ENCODE measurements at regions not wholly inside any gene's neighbourhood (a gene's known extent, or its start where the extent isn't known, plus 50 kb on each side); places are given as distances from the start of the nearest gene placed in this dataset.

DNA sequence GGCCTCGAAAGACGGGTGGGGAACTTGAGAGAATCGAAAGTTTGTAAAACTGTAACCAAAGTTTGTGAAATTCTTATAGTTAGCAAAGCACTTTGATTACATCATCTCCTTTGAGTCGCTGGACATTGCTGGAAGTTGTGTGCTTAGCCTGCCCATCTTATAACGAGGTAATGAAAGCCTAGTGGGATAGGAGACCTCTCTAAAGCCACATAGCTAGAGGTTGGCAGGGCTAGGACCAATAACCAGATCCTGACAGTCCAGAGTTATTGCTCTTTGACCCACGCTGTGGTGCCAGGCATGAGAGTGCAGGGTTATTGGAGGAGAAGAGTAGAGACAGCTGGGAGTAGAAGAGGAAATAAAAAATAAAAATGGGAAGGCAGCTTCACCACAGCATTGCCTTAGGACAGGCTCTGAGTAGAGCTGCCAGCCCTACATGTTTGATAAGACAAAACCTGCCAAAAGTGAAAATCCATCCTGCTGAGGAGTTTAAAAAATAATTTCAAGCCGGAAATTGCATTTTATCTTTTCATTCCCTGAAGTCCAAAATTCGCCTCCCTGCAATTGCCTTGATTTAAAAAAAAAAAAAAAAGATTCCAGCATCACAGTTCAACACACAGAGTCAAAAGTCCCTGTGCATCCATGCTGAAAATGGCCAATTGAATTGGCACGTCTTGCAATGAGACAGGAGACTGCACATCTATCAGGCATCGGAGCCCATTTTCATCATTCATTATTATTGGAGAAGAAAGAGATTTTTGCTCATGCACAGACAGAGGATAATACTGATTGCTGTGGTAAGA, 225.5 kb upstream of the POU2AF2 start:
- DNase-seq, result peak; percentile 44

DNA sequence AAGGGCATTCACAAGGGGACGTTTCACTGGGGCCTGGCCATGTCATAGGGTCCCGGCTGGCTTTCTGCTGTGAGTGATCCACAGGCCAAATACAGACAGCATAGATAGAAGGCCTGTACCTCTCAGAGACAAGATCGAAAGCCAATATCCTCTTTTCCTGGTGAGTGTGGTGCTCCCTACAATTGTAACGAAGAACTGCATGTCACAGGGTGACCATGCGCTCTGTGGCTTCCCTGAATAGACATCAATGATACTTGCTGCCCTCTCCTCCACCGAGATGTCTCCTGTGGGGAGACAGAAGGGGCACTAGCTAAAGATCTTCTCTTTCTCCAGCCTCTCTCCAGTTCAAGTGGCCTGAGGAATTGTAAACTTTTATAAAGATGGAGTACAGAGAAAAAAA, 226.1 kb upstream of the POU2AF2 start:
- DNase-seq, result no peak

DNA sequence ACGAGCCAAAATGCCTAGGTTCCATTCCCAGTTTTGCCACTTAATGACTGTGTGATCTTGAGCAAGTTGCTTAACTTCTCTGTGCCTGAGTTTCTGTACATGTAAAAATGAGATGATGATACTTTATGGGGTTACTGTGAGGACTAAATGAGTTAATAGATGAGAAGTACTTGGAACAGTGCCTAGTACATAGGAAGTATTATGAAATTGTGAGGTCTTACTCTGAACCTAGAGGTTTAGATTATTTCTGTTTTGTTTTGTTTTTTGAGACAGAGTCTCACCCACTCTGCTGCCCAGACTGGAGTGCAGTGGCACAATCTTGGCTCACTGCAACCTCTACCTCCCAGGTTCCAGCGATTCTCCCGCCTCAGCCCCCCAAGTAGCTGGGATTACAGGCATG, 227.0 kb upstream of the POU2AF2 start:
- no peak for DNase-seq

DNA sequence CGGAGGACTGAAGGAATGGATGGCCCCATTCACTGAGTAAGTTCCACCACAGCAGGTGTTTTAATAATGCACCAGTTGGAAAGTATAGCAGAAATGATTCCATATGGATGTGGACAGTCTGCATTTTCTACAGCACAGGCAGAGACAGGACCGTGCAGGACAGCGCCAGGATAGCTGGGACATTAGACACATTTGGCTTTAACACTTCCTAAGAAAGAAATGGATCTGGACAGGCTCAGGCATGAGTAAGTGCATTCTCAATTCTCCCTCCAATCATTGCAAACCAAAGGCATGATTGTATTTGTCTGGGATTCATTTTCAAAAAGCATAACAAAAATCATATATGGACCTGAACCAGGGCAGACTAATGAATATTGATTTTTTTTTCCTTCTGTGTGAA, 233.0 kb upstream of the POU2AF2 start:
- no peak for DNase-seq

DNA sequence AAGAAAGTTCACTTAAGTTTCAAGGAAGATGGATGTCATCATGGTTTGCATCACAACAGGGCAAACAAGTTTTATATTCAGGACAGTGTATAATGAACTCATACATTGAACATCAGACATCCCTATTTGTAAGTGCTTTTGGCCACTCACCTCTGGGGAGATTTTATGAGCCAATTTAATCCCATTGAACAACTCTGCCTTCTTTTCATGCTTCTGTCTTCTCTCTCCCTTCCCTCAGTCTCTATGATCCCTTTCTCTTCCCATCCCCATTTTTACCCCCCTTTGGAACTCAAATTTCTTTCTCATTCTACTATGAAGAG, 234.3 kb upstream of the POU2AF2 start:
- no peak for DNase-seq

DNA sequence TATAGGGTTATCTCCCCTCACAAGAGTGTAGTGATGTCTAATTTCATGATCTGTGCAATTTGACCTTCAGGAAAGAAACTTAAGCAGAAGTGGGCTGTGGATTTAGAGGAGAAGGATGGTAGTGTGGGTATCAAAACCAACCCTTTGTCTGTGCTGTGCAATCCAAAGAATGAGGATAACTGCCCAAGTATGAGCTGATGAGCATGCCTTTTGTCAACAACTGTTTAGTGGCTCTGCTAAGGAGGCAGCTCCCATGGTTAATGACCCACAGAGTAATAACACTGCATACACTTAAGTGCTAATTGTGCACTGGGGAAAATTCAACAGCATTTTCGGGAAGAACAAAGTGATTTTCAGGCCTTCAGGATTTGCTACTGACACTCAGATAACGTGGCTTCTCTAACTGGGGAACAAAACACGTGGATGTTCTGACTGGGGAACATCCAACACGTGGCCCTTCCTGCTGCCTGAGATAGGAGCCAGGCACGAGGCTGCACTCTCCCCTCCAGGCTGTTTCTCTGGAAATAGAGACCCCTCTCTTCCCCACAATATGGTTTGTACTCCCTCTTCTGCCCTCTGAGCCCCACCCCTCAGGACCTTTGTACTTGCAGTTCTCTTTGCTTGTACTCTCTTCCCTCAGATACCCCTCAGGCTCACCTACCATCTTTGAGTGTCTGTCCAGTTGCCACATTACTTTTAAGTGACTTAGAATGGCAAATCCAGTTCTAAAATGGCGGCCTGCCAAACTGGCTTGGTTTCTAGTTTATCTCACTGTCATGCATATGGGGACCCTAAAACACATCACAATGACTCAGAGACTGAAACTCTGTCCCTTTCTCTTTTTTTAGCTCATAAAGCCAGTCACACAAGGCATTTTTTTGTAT, 234.9 kb upstream of the POU2AF2 start:
- no peak for DNase-seq

DNA sequence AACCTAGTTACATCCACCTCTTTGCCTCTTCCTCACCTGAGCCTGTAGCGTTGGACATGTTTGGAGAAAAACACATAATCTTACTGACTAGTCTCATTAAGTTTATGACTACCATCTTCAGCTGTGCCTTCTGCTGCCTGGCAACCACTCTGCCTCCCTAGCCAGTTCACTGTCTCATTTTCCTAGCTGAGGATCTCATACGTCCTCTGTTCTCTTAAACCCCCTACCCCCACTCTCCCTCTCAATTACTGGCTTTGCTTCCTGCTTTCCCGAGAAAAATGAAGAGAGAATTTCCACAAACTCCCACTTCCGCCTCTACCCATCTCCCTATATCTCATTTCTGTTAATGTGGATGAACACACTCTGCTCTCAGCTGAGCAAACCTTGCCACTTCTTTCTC, 239.3 kb upstream of the POU2AF2 start:
- no peak for DNase-seq

DNA sequence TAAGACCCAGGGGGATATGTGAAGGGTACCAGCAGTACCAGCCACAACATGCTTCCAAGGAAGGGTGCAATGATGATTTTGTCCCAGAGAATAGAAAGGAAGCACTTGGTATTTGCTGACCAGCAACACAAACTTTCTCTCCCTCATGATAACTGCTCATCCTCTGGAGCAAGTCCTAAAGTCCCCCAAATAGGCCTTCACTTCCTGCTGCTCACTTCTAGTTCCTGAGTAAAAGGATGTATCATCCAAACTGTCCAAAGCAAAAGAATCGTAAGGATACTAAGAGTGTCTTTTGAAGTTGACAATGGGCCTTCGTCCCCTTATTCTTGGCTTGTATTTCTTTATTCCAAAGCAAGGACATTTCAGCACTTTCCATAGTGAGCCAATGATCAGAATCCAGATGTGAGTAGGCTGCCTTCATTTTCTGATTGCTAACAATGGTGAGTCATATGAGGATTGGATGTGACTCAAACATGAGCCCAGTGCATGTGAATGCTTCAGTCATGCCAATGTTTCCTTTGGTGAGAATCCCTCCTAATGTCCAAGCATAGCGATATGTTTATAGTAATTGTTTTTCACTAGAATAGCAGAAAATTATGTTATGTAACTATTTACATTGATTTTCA, 243.4 kb upstream of the POU2AF2 start:
- no peak for DNase-seq

DNA sequence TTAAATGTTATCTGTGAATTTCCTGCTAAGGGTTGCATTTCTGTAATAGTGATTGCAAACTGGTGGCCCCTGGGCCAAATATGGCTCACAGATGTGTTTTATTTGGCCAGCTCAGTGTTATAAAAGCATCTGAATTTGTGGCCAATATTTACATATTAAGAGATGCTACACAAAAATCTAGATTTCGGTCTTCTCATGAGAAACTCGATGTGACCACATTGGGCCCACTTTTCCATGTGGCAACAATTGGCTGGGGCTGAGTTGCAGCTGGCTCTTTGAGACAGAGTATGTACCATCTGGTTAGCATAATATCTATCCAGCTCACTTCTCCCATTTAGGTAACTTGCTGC, 244.5 kb upstream of the POU2AF2 start:
- DNase-seq, result no peak

DNA sequence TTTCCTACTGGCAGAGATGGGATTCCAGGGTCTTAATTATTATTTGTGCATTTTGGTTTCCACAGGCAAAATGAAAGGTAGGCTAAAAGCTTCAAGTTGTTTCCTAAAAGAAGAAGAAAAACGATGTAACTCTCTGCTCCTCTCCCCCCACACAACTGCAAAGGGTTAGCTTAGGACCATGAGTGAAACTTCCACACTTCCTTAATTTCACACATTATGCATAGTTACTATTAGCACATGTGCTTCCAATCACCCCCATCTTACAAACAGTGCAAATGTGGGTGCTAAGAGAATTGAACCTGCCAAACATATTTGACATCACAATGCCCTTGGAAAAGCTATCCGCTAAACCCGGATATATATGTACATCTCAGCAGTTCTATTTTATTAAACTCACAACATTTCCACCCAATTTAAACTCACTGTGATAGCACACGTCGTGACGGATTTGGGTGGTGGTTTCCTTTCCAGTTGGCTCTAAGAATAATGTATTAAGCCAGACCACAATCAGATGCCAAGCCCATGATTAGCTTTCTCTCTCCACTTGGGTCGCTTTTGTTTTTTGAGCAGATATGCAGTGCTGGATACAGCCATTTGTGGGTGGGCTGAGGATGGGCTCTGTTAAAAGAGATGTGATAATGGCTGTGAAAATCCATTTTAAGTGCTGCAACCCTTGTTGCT, 245.0 kb upstream of the POU2AF2 start:
- DNase-seq, result no peak

DNA sequence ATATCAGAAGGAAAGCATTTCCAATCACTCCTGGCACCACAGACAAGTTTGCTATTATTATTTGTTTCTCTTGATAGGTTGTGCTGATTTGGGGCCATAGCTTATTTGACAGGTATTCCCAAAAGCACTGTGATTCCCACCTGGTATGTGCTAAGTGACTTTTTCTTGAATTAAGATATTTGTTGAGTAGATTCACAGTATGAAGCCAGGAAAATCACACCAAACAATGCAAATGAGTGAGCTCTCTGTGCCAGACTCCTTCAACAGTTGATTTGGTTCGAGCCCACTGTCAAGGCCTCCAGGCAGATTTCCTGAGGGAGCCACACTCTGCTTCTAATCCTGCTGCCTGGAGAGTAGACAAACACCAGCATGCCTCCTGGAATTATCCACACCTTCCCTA, 253.0 kb upstream of the POU2AF2 start:
- DNase-seq, result no peak

DNA sequence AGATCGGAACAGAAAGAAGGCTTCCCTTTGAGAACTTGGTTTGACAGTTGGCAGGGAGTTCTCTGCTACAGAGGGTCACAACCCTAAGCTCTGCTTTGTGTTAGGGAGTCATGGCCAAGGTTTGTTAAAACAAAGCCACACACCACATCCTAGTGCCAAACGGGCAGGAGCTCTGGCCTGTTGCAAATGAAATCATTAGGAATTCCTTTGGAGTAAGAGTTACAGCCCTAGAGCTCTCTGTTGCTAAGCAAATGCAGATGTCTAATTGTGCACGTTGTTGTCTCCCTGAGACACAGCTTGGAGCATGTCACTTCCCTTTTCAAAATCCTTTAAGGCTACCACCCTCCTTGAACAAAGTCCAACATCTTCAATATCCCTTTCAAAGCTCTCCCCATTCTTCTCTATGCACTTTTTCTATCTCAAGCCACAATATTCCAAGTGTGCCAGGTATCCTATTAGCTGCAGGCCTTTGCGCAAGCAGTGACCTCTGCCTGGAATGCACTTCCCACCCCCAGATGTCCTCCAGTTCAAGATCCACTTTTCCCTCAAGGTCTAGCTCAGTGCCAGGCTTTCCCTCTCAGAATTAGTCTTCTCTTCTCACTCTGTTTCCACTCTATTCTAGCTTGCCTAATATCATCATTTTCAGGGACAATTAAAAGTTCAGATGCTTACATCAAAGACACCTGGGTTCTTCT, 253.7 kb upstream of the POU2AF2 start:
- DNase-seq, result no peak

DNA sequence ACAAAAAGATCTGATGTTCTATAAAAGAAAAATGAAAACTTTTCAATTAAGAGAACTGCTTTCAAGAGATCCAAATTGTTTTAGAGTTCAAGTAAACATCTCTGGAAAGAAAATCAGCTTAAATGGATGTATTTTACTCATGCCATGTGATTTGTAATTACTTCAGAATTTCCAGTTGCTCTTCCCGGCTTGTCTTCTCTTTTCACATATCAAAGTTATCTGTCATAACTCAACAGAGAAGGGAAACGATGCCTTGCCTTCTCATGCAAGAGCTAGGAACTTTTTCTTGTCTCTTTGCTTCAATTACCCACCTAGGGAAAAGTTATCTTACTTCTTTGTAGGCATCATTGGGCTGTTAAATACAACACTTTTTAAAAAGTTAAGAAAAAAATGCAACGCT, 255.2 kb upstream of the POU2AF2 start:
- no peak for DNase-seq

DNA sequence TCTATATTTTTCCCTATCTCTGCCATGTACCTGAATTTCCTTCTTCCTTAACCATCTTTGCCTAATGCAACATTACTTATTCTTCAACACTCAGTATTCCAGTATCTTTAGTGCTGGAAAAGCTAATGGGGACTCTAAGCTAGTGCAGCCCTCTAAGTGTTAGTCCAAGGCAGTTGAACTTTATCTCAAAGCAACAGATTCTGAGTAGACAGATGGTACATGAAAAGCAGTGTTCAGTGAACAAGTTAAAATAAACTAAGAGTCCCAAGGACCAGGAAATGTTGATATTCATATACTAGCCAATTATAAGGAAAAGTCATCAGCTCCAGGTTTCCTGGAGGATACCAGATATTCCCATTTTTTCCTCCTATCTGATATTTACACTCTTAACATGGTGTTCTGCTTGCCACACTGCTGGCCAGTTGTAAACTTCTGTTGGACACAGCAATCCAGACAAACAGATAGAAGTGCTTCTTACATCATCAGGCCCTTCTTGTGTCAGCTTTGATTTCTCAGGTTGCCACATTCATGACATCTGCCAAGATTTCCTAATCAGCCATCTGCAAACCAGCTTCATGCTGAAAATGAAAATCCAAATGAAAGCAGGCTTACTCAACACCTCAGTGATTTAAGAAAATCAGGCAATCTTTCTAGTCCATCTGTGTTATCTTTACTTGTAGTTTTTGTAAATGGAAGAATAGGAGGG, 255.9 kb upstream of the POU2AF2 start:
- no peak for DNase-seq

DNA sequence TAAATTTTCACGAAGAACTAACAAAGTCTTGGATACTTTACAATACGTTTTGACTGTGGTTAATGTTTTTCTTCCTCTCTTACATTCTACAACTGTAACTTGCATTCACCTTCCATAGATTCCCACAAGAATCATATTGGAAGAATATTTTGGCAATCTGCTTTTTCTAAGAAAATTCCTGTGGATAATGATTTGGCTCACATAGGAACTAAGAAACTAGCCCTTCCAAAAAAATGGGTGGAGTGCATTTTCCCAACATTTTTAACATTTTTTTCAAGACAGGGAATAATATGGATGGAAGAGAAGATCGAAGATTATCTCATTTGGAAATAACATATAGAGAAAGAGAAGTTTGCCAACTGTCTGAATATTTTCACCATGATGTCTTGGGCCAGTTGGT, 256.9 kb upstream of the POU2AF2 start:
- DNase-seq, result no peak

DNA sequence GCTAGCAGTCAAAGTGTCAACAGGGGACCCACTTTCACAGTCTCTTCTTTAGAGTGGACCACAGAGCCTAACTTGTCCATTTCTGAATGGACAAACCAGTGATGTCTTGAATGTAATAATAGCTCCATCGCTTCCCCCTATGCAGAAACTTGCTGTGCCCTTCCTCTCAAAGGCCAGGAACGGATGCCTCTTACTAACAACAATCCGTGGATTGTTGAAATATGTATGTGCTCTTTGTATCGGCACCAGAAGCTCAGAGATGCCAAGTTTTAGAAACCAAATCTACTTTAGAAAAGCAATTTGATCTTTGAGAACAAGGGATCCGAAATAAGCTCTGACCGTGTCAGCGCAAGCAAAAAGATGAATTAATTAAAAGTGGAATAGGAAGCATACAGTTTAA, 259.5 kb upstream of the POU2AF2 start:
- no peak for DNase-seq

DNA sequence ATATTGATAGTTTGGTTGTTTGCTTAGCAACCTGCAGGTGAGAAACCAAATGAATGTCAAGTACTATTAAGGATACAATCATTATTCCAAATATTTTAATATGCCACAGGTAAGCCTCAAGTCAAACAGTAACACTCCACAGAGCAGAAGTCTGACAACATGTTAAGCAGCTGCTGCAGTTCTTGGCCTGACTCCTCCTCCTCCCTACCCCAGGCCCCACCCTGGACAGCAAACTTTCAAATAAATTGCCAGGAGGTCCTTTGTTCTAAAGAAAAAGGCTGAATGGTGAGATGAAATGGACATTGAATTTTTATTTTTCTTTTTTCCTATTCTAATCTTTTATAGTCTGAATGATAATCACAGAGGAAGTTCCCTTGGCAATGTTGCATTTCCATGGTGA, 260.0 kb upstream of the POU2AF2 start:
- no peak for DNase-seq

DNA sequence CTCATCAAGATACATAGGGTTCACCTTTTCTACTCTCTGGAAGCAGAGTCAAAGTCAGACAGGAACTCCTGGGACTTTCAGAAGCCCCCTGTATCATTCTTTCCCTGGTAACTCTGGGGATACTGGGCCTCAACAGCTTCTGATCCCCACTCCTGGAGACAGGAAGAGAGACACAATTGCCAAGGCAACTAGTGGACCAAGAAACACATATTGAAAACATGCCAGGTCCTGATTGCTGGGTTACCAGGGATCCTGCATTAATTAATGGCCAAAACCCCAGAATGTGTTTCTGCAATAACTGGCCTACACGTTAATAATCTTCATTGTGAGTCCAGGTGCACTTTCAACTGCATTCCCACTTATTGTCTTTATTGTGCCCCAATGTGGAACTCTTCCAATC, 260.8 kb upstream of the POU2AF2 start:
- no peak for DNase-seq

DNA sequence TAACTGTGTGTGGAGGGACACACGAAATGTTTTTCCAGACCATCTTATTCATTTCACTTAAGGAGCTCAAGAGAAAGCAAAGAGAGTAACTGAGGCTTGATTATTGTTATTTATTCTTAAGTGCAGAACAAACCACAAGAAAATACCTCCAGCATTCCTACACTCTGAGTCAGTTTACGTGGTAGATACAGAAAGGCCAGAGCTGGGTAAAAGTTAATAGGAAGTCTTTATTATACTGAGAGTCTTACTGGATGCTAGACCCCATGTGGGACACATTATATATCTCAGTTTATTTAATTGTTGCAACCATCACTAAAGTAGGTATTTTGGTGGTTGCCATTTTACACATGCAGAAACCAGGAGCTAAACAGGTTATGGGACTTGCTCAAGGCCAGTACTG, 261.4 kb upstream of the POU2AF2 start:
- no peak for DNase-seq

DNA sequence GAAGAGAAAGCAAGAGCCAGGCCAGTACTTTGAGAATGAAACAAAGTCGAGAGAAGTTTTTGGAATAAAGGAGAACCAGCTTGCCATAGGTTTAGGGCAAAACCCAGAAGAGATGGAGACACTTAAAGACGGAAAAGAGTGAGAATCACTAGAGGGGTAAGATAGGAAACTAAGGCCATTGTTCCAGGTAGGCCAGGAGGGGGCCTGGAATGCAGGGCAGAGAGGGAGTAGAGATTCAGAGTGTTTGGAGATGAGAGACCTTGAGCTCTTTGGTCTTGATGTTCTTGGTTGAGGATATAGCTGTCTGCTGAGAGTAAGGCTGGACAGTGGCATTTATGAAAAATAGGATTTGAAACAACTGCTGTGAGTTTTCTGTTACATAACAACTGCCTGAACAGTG, 263.3 kb upstream of the POU2AF2 start:
- no peak for DNase-seq

DNA sequence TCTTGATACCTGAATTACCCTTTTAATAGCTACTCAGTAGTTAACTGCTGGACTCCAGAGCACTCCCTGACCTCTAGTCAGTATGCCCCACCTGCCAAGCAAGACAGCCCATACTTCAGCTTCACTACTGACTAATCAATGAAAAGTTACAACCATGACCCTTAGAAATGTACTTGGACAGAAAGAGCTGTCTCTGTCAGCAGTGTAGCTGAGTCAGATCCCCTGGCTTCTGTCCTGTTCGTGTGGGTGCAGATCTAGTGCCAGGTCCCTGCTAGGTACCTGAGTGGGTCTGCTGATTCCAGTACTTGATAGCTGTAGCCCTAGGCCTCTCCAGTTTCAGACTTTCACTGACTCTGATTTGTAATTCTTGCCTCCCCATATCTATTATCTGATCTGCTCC, 265.8 kb upstream of the POU2AF2 start:
- no peak for DNase-seq

DNA sequence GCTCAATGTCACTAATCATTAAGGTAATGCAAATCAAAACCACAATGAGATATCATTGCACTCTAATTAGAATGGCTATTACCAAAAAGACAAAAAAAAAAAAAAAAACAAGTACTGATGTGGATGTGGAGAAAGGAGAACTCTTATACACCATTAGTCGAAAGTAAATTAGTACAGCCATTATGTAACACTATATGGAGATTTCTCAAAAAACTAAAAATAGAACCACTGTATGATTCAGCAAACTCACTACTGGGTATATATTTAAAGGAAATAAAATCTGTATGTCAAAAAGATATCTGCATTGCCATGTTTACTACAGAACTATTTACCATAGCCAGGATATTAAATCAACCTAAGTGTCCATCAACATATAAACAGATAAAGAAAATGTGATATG, 265.4 kb upstream of the ARHGAP20 start:
- DNase-seq, result no peak
